K562 (cell line): ENCODE measurements at regions not wholly inside any gene's neighbourhood (a gene's known extent, or its start where the extent isn't known, plus 50 kb on each side); places are given as distances from the start of the nearest gene placed in this dataset.

ENCODE experiments used
- ATAC-seq: fragments of 200-7000 bp; cut with Tn5 transposase; 3 replicates; pipeline ENCODE4 v1.9.1; 2020; ENCODE audit warnings: moderate library complexity
- BruUV-seq: library from RNA; stranded (reverse); fragments of 400-500 nt; replicated peaks from 2 replicates; lab custom pipeline; 2021; lab: Mats Ljungman, UMichigan
- CTCF ChIA-PET: fragments of 300-600 bp; formaldehyde crosslinking; extraction: SDS; loops from one replicate; lab custom pipeline; 2021; ENCODE audit warnings: low intra/inter-chr PET ratio; lab: Yijun Ruan, JAX
- POLR2A ChIA-PET: fragments of 300-600, 350-650 bp; sonication (Branson Sonifier 250); formaldehyde crosslinking; extraction: SDS; loops from one replicate; lab custom pipeline; 2021; ENCODE audit warnings: antibody characterized with exemption, inconsistent platforms; lab: Yijun Ruan, JAX
- DNase-seq, 4 experiments: peaks; one replicate each; pipeline versions ENCODE4 v3.0.0 to v3.0.0-alpha.2; 2011 to 2018; ENCODE audit warnings: low spot score in 3 of 4, mixed read lengths in 3 of 4; ENCODE audit errors: extremely low read depth in 1 of 4
- FAIRE-seq: peaks from 2 replicates; lab custom pipeline; 2011; peaks lifted over from hg19 to GRCh38; lab: Jason Lieb, UNC
- H2AFZ ChIP-seq: 2 replicates; pipeline ENCODE4 v1.6.0; 2011; ENCODE audit warnings: low read depth, low read length, control low read depth, inconsistent platforms
- H3K27ac ChIP-seq: fragments of 200-600 bp; 3 replicates; pipeline ENCODE4 v1.8.0; 2011; ENCODE audit warnings: low read depth, mild to moderate bottlenecking, control low read depth, inconsistent platforms, low read length, moderate library complexity, mixed read lengths; ENCODE audit errors: extremely low read depth
- H3K27me3 ChIP-seq, 2 experiments: fragments of 300-600 bp in 1 of 2; 2 replicates in 1 of 2; 3 replicates in 1 of 2; pipeline versions ENCODE4 v1.6.0 to v1.8.0; 2011; ENCODE audit warnings: inconsistent platforms in 2 of 2, low read length in 2 of 2, mild to moderate bottlenecking in 1 of 2, mixed read lengths in 1 of 2, moderate library complexity in 1 of 2; ENCODE audit not compliant: control insufficient read depth in 2 of 2, insufficient read depth in 2 of 2
- H3K36me3 ChIP-seq: fragments of 300-600 bp; 3 replicates; pipeline ENCODE4 v1.8.0; 2011; ENCODE audit warnings: mild to moderate bottlenecking, low read length, inconsistent platforms; ENCODE audit not compliant: control insufficient read depth, insufficient read depth
- H3K4me1 ChIP-seq, 2 experiments: fragments of 200-600 bp in 1 of 2; replicated peaks in 1 of 2; 2 replicates in 1 of 2; 3 replicates in 1 of 2; pipeline versions ENCODE4 v1.5.1 to v1.8.0; 2011; ENCODE audit warnings: inconsistent platforms in 2 of 2, low read length in 2 of 2, mild to moderate bottlenecking in 1 of 2, mixed read lengths in 1 of 2, moderate library complexity in 1 of 2; ENCODE audit not compliant: control insufficient read depth in 2 of 2, insufficient read depth in 2 of 2
- H3K4me2 ChIP-seq: 2 replicates; pipeline ENCODE4 v1.6.1; 2011; ENCODE audit warnings: low read length, control low read depth, inconsistent platforms, mixed read lengths; ENCODE audit not compliant: insufficient read depth
- H3K4me3 ChIP-seq: fragments of 200-600 bp; sonication (generic), shearing (Covaris generic); 2 replicates; pipeline ENCODE4 v1.5.1; 2016; ENCODE audit warnings: control low read depth, inconsistent platforms
- H3K79me2 ChIP-seq: fragments of 200-600 bp; 3 replicates; pipeline ENCODE4 v1.8.0; 2011; ENCODE audit warnings: low read length, inconsistent platforms; ENCODE audit not compliant: control insufficient read depth, insufficient read depth
- H3K9ac ChIP-seq, 2 experiments: 2 replicates each; pipeline versions ENCODE4 v1.6.0 to v1.6.1; 2011; ENCODE audit warnings: low read depth in 2 of 2, low read length in 2 of 2, control low read depth in 1 of 2, inconsistent platforms in 1 of 2, mild to moderate bottlenecking in 1 of 2, mixed read lengths in 1 of 2; ENCODE audit not compliant: insufficient read depth in 1 of 2
- H3K9me1 ChIP-seq: one replicate; pipeline ENCODE4 v1.6.0; 2011; ENCODE audit warnings: inconsistent platforms, mild to moderate bottlenecking, low read length, moderate library complexity; ENCODE audit not compliant: control insufficient read depth, insufficient read depth
- H3K9me3 ChIP-seq: replicated peaks from 2 replicates; pipeline ENCODE4 v1.5.1; 2011; ENCODE audit warnings: low read depth, low read length, inconsistent platforms; ENCODE audit not compliant: control insufficient read depth, insufficient read depth
- H4K20me1 ChIP-seq: replicated peaks from 2 replicates; pipeline ENCODE4 v1.6.1; 2011; ENCODE audit warnings: low read length, inconsistent platforms, mixed read lengths; ENCODE audit not compliant: control insufficient read depth, insufficient read depth
- CBFB ChIP-seq: sonication (generic); formaldehyde crosslinking; IDR thresholded peaks from 2 replicates; pipeline ENCODE4 v1.4.0; 2020; ENCODE audit warnings: mild to moderate bottlenecking, missing genetic modification reagents
- COPS2 ChIP-seq: fragments of 450-650 bp; conservative IDR thresholded peaks from 2 replicates; pipeline ENCODE4 v1.6.1; 2016; ENCODE audit warnings: mild to moderate bottlenecking, moderate library complexity
- FOXA1 ChIP-seq: fragments of 450-650 bp; IDR thresholded peaks from 2 replicates; pipeline ENCODE4 v1.6.1; 2016; ENCODE audit warnings: mild to moderate bottlenecking, borderline replicate concordance
- FOXK1 ChIP-seq: sonication (generic); formaldehyde crosslinking; IDR thresholded peaks from 2 replicates; pipeline ENCODE4 v1.8.0; 2022; ENCODE audit warnings: missing genetic modification reagents, mild to moderate bottlenecking, borderline replicate concordance
- HDAC6 ChIP-seq: IDR thresholded peaks from 2 replicates; pipeline ENCODE4 v1.6.1; 2012; ENCODE audit warnings: low read depth, mild to moderate bottlenecking, control low read depth, inconsistent platforms, low read length, moderate library complexity
- HMG20A ChIP-seq: fragments of 450-650 bp; formaldehyde crosslinking; conservative IDR thresholded peaks from 2 replicates; pipeline ENCODE4 v1.4.0; 2020; ENCODE audit warnings: mild to moderate bottlenecking, mixed read lengths
- HNRNPH1 ChIP-seq: fragments of 200-400 bp; formaldehyde crosslinking; optimal IDR thresholded peaks from 2 replicates; pipeline ENCODE3; 2017; ENCODE audit warnings: low read depth, mild to moderate bottlenecking, low read length, moderate library complexity
- MCM5 ChIP-seq: fragments of 450-650 bp; IDR thresholded peaks from 2 replicates; pipeline ENCODE4 v1.6.1; 2016; ENCODE audit warnings: low read depth
- NFE2L1 ChIP-seq: fragments of 450-650 bp; IDR thresholded peaks from 2 replicates; pipeline ENCODE4 v1.6.1; 2016; ENCODE audit warnings: missing genetic modification characterization, low read depth, mild to moderate bottlenecking, missing compliant biosample characterization, moderate library complexity, borderline replicate concordance
- PREB ChIP-seq: sonication (generic); formaldehyde crosslinking; IDR thresholded peaks from 2 replicates; pipeline ENCODE4 v1.8.1; 2023; ENCODE audit warnings: mild to moderate bottlenecking, missing genetic modification reagents
- SETDB1 ChIP-seq: IDR thresholded peaks from one replicate; pipeline ENCODE4 v1.6.1; 2012; ENCODE audit warnings: low read length, control low read depth, inconsistent platforms
- TCFL5 ChIP-seq: fragments of 250-450 bp; sonication (Bioruptor Pico); conservative IDR thresholded peaks from 2 replicates; pipeline ENCODE4 v1.6.1; 2021; ENCODE audit warnings: mild to moderate bottlenecking, moderate library complexity, matching md5 sums
- USF2 ChIP-seq: sonication (generic); formaldehyde crosslinking; IDR thresholded peaks from 2 replicates; pipeline ENCODE4 v1.5.0; 2020; ENCODE audit warnings: missing genetic modification reagents
- XRCC3 ChIP-seq: fragments of 450-650 bp; IDR thresholded peaks from 2 replicates; pipeline ENCODE4 v1.6.1; 2017; ENCODE audit warnings: mild to moderate bottlenecking, moderate library complexity
- ZNF639 ChIP-seq, 2 experiments: fragments of 200-800 bp in 1 of 2; sonication (Bioruptor generic) in 1 of 2; sonication (generic) in 1 of 2; formaldehyde crosslinking in 1 of 2; IDR thresholded peaks in 1 of 2; conservative IDR thresholded peaks in 1 of 2; 2 replicates each; pipeline versions ENCODE4 v1.5.0 to v1.6.1; 2016 to 2020; ENCODE audit warnings: missing compliant biosample characterization in 1 of 2, missing genetic modification characterization in 1 of 2, missing genetic modification reagents in 1 of 2
- in situ Hi-C: fragments of 300-500 bp; cut with MboI; formaldehyde crosslinking; loops from 4 replicates; pipeline ENCODE4 v1.15.0; 2018; ENCODE audit warnings: inconsistent platforms, mixed read lengths
- intact Hi-C: fragments of 100-400 bp; cut with micrococcal nuclease; formaldehyde crosslinking; loops from 2 replicates; pipeline ENCODE4 v1.14.2; 2022

- H2AFZ ChIP-seq = no peak overlapping the region
- in situ Hi-C loops (no loop called here), intact Hi-C loops (no loop called here)
- ChIA-PET CTCF (no interaction called here), POLR2A (no interaction called here)
- H3K4me2 ChIP-seq = no peak overlapping the region
- no peak overlapping the region for H3K27ac ChIP-seq
- no peaks in the 10 kb centered on the region for H3K4me1 ChIP-seq
- ATAC-seq (no peak), DNase-seq (no peak), FAIRE-seq (no peak)
- H3K9me3 ChIP-seq = no peaks in the 10 kb centered on the region; the same call in 1 of the 2 replicates
- H3K79me2 ChIP-seq = no peaks in the 10 kb centered on the region
- H3K27me3 ChIP-seq = no peaks in the 10 kb centered on the region
- H3K36me3 ChIP-seq = no peaks in the 10 kb centered on the region
- no peak overlapping the region for H3K9ac ChIP-seq
- BruUV-seq = no TSS peak
- no peak overlapping the region for H3K4me3 ChIP-seq
- H4K20me1 ChIP-seq = no peaks in the 10 kb centered on the region
- TF ChIP-seq CBFB (CRISPR knock-in tag) = no peak
- TF ChIP-seq FOXK1 (CRISPR knock-in tag) = no peak
- TF ChIP-seq HMG20A (CRISPR knock-in tag) = no peak
- no peak for TF ChIP-seq XRCC3
- no peak for TF ChIP-seq COPS2
- TF ChIP-seq NFE2L1 (tag) = no peak
- TF ChIP-seq PREB = no peak
- no peak for TF ChIP-seq FOXA1
- no peak for TF ChIP-seq SETDB1
- no peak for TF ChIP-seq USF2 (CRISPR knock-in tag)
- TF ChIP-seq ZNF639 (CRISPR knock-in tag; conservative IDR thresholded peaks at IDR 0.05 in 1 of 2, IDR thresholded peaks at IDR 0.05 in 1 of 2) = no peak
- no peak for TF ChIP-seq HDAC6
- TF ChIP-seq TCFL5 (CRISPR knock-in tag) = no peak
- no peak for TF ChIP-seq HNRNPH1
- no peak for TF ChIP-seq MCM5
- TF ChIP-seq, all 486 proteins: peak for 0
- H3K9me1 ChIP-seq = no peaks in the 10 kb centered on the region
Observed at GRCh38 chr6:23140871-23141270, 571.5 kb downstream of the HDGFL1 start.
